ENCODE measurements at regions not wholly inside any gene's neighbourhood (a gene's known extent, or its start where the extent isn't known, plus 50 kb on each side); places are given as distances from the start of the nearest gene placed in this dataset.
A peak's percentile ranks its signal among the peaks of the same experiment; 100 is the strongest.

DNA sequence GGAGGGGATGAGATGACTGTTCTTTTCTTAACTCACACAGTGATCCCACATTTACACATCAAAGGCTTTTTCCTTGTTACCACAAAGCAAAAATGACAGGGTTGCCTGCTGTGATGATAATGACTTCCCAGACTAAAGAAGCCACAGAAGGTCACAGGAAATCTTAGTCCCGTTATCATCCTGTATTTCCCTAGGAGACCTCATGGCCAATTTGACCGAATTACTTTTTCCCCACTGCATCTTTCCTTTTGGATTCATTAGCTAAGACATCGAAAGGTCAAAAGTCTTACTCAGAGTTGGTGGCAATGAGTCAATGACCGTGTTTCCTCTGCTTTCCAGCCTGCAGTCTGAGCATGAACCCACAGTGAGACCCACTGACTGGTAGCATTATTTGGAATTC is 130.1 kb upstream of the INHBA start:
- peak; percentile 89 for DNase-seq (ENCODE audit: low read depth)

DNA sequence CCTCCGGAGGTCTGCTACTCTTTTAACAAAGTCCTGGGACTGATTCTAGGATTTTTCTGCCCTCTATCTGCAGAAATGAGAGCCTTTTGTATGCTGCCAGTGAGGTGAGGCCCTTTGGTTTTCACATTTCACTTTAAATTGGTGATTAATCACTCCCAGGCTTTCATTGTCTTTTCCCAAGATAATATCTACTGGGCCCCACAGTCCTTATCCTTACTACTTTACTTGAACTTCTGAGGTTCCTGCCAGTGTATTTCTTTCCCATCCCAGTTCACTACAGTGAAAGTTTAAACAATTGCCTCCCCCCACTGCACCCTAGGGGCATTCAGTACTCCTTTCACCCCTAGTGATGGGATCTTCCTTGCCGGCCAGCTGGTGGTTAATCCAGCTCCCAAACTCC is 127.4 kb upstream of the INHBA start:
- DNase-seq (ENCODE audit: low read depth) = no peak

DNA sequence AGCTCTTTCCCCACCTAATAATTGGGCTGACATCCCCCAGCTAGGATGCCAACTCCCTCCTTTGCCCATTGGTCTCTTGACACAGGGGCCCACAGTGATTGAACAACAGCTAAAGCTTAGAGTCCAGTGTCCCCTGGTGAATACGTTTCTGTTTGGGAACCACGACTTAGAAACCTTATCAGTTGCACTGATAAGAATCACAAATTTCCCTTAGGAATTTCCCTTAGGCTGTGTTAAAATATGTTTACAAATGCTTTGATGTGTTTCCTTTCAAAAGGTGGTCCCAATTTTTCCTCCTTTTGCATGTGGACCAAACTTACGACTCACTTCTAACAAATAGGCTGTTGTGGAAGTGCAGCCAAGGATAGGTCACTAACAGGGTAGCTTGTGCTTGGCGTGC is 126.0 kb upstream of the INHBA start:
- DNase-seq (ENCODE audit: low read depth) = no peak

DNA sequence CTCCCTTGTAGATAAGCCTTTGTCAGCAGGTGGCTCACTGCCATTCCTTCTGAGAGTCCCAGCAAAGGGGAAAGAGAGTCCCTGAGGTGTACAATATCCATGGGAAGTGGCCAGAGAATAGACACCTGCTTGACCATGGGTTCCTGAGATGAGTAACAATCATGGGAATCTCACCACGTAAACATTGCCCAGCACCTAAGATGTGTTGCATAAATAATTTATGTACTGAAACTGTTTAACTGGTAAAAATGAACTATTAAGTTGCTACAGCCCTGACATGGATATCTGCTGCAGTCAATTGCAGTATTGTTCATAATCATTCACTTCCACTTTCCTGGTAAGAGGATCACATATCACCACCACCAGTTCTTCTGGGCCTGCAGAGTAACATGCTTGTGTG is 123.8 kb upstream of the INHBA start:
- no peak for DNase-seq (ENCODE audit: low read depth)

DNA sequence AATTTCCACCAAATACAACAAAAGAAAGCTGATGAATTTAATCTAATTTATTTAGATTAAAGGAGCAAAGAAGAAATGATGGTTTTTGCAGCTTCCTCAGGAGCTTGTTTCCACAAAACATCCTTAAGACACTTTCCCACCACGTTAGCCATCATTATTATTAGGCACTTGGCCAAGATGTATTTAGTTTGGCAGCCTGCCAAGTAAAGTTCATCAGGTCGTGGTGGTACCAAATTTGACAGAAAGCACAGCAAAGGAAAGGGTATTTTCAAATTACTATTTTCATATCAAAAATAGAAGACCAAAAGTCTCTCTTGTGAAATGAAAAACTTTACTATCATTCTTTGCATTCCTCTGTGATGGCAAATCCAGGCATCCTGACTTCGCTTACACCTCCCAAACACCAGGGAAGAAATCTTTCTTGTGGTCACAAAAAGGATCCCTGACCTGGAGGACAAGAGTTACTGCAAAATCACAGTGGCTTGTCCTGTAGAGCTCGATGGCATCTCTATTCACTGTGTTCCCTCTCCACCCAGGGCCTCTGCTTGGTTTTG is 123.1 kb upstream of the INHBA start:
- peak; percentile 35 for DNase-seq (ENCODE audit: low read depth)

DNA sequence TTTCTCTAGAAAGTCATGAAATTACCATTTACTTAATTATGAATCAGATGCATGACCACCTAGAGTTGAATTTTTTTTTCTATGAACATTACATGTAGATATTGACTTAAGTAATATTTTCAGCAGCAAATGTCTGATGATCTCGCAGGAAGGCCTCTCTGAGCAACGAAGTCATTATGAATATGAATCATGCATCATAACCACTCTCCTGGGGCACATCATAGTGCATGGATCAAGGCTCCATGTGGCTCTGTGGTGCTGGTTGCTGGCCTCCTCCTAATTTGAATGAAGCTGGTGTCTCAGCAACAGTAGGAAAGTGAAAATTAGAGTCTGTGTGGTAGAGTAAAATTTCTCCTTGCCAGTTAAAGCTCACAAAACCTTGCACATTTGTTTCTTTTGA is 121.4 kb upstream of the INHBA start:
- DNase-seq (ENCODE audit: low read depth) = peak; percentile 73

DNA sequence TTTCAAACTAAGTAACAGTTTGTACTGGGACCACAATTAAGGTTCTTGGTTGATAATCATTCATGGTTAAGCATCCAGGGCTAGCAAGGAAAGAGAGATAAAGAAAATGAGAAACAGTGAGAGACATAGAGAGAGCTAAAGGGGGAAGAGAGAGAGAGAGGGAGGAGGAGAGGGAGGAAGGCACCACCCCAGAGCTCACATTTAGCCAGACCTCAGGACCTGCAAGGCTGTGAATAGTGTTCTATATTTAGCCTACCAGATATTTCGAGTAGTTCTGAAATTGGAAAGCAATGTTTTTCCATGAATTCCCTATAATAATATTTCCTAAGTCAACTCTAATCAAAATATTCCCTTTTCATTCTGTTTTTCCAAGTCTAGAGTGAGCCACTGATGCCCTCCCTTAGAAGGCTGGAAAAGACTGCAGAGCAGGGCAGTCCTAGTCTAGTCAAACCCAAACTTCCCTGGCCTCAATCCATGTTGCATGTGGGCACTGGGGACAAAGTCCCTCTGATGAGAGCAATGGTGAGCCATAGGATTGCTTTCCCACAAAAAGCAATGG is 119.4 kb upstream of the INHBA start:
- no peak for DNase-seq (ENCODE audit: low read depth)

DNA sequence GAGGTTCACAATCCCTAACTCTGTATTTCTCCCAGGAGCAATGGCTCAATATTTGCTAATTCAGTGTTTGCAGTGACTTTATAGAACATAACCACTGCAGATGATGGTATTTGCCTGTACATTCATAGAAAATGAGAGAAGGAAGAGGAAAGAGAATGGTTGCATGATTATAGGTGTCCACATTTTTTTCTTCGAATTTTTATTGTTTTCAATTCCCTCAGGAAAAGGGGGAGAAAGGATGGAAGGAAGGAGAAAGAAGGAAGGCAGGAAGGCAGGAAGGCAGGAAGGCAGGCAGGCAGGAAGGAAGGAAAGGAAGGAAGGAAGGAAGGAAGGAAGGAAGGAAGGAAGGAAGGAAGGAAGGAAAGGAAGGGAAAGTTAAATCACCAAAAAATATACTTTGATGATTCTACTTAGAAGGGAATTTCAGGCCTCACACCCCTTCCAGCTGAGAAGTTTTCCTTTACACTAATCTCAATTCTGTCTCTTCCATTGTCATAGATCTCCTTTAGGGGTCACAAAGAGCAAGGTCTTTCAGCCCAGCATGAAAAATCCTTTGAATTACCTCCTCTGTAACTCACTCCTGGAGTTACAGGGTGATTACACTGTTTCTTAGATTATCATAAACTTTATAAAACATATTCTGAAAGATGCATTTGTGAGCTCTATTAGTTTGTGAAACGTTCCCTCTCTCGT is 118.8 kb upstream of the INHBA start:
- no peak for DNase-seq (ENCODE audit: low read depth)

DNA sequence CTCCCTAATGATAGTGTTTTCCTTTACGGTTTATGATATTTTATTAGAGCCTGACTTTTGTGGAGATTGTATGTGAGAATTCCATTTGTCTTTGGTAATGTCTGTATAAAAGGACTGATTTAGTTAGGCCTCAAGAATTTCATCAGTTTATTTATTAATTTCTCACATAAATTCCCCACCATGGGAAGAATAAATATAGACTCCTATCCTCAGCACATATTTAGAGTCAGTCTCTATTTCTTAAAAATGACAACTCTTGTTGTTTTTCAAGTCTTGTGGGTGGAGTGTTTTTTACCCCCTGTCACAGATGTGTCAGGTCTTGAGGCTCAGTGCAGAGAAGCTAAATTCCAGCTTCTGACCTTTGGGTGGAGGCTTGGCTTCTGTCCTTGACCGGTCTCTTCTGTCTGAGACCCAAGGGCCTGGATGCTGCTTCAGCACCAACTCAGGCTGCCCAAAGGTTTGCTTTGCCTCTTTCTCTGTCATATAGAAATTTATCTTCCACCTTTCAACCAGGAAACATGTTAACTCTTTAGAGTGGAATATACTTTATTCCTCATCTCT is 117.3 kb upstream of the INHBA start:
- no peak for DNase-seq (ENCODE audit: low read depth)

DNA sequence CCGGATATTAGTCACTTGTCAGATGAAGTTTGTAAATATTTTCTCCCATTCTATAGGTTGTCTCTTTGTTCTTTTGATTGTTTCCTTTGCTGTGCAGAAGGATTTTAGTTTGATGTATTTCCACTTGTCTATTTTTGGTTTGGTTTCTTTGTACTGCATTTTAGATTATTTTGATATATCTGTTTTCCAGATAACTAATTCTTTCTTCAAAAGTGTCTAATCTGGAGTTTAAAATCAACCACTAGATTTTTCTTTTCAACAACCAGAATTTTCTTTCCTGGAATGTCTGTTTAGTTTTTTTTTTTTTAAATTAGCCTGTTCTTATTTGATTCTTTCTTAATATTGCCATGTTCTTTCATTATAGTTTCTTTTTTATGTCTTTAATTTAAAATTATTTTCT is 116.8 kb upstream of the INHBA start:
- DNase-seq (ENCODE audit: low read depth) = no peak

DNA sequence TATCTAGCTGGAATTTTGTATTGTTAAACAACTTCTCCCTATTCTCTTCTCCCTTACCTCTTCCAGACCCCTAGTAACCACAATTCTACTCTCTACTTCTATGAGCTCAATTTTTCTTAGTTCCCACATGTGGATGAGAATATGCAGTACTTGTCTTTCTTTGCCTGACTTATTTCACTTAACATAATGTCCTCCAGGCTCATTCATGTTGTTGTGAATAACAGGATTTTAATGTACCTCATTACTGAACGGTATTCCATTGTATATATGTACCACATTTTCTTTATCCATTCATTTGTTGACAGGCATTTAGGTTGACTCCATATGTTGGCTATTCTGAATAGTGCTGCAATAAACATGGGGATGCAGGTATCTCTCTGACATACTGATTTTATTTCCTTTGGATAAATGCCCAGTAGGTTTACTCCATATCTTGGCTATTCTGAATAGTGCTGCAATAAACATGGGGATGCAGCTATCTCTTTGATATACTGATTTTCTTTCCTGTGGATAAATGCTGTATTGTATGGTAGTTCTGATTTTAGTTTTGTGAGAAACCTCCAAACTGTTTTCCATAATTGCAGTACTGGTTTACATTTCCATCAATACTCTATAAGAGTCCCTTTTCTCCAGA is 116.0 kb upstream of the INHBA start:
- DNase-seq (ENCODE audit: low read depth) = no peak

DNA sequence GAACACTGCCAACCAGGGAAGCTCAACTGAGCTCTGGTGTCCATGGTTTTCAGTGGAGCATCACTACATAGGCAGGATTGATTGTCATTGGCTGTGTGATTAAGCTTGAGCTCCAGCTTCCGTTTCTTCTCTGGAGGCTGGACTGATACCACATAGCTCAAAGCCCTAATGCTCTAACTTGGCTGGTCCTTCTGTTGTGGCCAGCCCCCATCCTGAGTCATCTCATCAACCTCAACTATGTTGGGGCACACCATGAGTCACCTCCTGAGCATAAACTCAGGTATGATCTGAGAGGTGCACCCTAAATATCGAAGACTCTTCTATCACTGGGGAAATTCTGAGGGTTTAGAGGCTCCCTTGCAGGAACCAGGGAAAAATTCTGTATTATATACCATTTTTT is 114.5 kb upstream of the INHBA start:
- DNase-seq (ENCODE audit: low read depth) = peak; percentile 91

DNA sequence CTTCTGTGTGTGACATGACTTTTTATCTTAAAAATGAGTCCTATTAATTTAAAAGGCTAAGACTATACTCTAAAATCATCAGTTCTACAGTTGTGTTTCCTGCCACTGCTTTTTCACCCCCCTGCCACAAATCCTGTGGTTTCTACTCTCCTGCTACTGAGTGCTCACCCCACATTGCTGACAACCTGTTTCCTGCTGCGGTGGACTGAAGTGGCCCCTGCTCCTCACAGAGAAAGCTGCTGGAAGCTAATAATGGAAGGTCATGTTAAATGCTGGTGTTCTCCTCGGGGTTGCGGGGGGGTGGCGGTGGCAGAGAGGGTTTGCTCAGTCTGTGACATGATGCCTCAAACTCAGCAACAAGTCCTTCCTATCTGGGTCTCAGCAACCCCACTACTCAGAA is 113.2 kb upstream of the INHBA start:
- peak; percentile 81 for DNase-seq (ENCODE audit: low read depth)

DNA sequence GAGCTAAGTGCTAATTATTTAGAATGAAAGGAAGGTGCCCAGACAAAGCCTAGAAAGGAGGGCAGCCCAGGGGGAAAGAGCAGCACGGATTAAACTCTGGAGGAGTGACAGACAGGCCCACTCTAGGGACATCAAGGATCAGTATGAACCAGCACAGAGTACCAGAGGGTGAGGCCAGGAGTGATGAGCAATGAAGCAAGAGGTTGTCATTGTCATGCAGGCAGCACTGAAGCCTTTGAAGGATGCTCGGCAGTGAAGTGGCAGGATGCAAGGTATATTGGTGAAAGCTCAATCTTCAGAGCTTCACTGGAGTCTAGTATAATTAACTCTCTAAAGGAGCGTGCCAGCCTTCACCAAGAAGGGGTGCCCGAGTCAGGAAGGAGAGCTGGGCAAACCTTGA is 112.0 kb upstream of the INHBA start:
- no peak for DNase-seq (ENCODE audit: low read depth)

DNA sequence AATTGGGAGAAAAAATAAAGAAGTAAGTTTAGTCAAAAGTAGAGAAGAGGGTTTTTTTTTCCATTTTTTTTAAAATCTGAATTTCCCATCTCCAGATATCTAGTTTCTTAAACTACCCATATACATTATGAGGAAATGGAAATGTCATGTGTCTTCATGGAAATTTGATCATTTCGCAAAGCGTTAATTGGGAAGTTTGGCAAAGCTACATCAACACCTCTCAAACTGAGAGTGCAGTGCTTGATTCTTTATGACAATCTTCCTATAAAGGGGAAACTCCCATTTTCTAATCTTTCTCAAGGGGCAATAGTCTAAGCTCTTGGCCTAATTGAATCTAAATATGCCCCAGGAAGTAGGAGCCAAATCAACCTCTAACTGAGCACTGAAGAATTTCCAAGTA is 110.4 kb upstream of the INHBA start:
- no peak for DNase-seq (ENCODE audit: low read depth)

DNA sequence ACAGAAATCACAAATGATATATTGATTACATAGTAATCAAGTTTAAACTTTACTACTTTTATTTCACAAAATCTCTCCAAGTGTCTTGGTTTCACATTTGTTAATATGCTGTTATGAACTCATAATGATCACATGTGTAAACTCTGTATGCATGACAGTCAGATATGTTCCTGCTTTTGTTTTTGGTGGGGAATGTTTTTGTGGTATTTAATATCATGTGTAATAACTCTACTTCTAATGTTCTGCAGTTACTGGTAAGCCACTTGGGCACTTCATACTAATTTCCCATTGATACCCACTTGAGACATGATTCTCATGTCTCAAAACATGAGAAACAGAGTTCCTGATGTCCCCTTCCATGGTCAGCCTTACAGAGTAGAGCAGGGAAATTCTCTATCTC is 109.1 kb upstream of the INHBA start:
- DNase-seq (ENCODE audit: low read depth) = no peak

DNA sequence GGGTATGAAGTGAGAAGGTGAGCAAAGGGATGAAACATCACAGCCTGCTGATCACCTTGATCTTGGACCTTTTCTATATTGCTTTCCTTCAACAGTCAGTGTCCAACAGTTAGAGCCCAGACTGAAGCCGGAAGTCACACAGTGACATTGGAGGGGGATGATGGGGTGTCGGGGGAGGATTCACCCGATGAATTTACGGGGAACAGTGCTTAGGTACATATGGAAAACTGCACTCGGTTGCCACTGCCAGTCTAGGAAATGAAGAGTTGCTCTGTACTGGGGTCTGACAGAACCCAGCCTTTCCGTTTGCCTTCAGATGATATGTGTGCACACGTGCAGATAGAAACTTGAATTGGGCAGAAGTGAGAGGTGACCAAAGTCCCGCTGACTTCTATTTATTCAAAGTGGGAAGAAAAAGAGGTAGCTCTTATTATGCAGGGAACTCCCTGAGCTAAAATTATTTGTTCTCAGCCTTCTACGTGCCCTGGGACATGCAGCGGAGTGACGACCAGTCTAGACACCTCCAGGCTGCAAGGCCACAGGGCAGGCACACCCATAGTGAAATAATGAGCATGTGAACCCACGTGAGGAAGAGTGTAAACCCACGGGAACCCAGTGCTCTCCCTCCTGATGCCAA is 107.2 kb upstream of the INHBA start:
- DNase-seq (ENCODE audit: low read depth) = no peak

DNA sequence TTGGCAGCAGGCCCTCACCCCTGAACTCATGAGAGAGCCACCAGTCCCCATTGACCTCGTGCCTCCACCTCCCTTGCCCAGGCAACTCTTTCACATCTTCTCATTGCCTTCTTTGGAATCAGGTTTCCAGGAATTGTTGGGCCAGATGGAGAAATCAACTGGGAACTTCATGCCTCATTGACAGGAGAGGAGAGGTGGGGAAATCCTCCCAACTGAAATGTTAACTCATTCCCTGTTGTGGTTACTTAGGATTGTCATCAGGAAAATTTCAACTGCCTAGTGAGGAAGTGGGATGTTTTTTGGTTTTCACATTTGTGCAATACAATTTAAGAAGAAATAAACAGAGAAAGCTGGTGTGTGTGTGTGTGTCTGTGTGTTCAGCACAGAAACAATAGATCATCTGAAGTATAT is 106.6 kb upstream of the INHBA start:
- peak; percentile 72 for DNase-seq (ENCODE audit: low read depth)

DNA sequence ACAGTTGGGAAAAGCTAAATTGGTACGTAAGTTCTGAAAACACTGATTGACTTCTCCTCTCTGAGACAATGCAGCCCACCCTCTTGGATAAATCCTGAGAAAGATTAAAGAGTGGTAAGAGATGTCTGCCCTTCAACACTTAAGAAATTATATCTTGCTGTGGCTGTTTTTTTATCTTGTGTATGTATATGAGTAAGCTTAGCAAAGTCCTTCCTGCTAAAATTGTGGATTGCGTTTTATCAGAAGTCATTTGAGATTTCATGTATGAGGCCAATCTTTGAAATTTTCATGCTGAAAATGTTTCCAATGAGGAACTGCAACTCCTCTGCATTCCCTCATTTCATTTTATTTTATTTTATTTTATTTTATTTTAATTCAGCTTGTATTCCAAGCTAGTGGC is 106.2 kb upstream of the INHBA start:
- no peak for DNase-seq (ENCODE audit: low read depth)

DNA sequence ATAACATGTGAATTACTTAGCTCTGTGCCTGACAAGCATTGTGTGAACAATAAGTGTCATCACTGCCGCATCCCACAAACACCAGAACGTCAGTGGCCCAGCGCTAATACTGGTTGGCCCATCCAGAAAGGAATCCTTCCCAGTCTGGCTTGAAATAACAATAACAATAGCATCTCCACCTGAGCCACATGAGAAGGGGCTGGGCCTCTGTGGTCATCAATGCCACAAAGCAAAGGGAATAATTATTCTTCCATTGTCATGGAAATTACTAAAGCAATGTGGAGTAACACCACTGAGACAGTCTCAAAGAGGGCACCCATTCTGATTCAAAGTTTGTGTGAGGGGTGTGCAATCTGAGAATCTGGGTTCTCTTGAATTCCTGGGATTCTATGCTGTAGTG is 105.7 kb upstream of the INHBA start:
- no peak for DNase-seq (ENCODE audit: low read depth)

DNA sequence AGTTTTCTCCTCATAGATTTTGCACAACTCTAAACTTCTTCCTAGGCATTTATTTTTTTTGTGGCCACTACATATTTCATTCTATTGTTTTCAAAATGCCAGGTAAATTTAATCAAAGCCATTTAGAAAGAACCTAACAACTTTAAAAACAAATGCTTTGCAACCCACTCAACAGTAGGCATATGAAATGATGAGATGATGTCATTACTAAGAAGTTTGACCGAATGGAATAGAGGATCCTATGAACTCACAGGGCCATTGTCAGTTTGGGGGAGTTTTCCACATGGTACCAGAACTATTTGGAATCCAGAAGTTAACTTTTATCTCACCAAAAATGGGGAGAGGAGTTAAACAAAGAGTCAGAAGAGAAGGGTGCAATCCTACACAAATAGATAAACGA is 100.7 kb upstream of the INHBA start:
- no peak for DNase-seq (ENCODE audit: low read depth)

DNA sequence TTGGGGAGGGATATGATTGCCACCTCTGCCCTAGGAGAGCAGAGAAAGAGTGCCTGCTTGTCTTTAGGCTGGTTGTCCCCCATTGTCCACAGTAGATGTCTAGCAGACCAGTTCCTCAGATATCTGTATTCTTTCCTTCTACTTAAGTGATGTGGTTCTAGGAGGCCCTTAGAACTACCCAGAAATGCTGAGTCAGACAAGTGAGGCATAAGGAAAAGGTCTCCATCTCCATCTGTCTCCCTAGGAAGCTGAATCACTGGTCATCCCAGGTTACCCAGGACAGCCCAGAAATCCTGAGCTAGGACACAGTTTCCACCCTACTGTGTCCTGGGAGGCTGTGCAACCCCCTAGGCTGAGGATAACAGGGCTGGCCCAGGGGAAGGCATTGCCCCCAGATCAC is 93.4 kb upstream of the INHBA start:
- no peak for DNase-seq (ENCODE audit: low read depth)

All from Daoy (cell line).